ENCODE measurements at regions not wholly inside any gene's neighbourhood (a gene's known extent, or its start where the extent isn't known, plus 50 kb on each side); places are given as distances from the start of the nearest gene placed in this dataset.

- no peak for TF ChIP-seq SP1 (IDR thresholded peaks at IDR 0.05; ENCODE audit: low read depth)
- no peak for TF ChIP-seq ZFX (IDR thresholded peaks at IDR 0.05)
- TF ChIP-seq ZBTB33 (IDR thresholded peaks at IDR 0.05; ENCODE audit: extremely low read depth, insufficient replicate concordance, low read length), result no peak
Observed at GRCh38 chr4:4717692-4718091, 141.8 kb upstream of the MSX1 start (continued).

- H3K4me2 ChIP-seq (ENCODE audit: low read length), result no peak overlapping the region
- ATAC-seq (no peak), DNase-seq (ENCODE audit: low read depth, low spot score) (no peak)
- H3K36me3 ChIP-seq (ENCODE audit: control insufficient read depth in 1 of 2, insufficient read depth in 2 of 2, low read length in 2 of 2), result no peaks in the 10 kb centered on the region
- no peak overlapping the region for H3K9ac ChIP-seq (ENCODE audit: low read length)
- peaks cover 17 to 43% of the 10 kb centered on the region in 2 experiments for H3K4me1 ChIP-seq (ENCODE audit: control insufficient read depth in 1 of 2, insufficient read depth in 2 of 2, low read length in 2 of 2)
- intact Hi-C loops (cut with micrococcal nuclease), result no loop called here
- H3K9me2 ChIP-seq (ENCODE audit: insufficient read depth), result no peaks in the 10 kb centered on the region
- H3K9me3 ChIP-seq (ENCODE audit: control insufficient read depth in 1 of 2, insufficient read depth in 1 of 2, low read depth in 1 of 2, low read length in 2 of 2), result no peaks in the 10 kb centered on the region
- BruUV-seq (replicated peaks), result no TSS peak
- H3K4me3 ChIP-seq (replicated peaks in 1 of 2; ENCODE audit: low read depth in 1 of 2, low read length in 2 of 2), result no peak overlapping the region
- H3K79me2 ChIP-seq (ENCODE audit: insufficient read depth, low read length), result no peaks in the 10 kb centered on the region
- H2AFZ ChIP-seq (ENCODE audit: low read depth, low read length, poor library complexity, severe bottlenecking), result no peak overlapping the region
- no peaks in the 10 kb centered on the region for H4K20me1 ChIP-seq (ENCODE audit: insufficient read depth)
- CTCF ChIA-PET, result no interaction called here
- POLR2A ChIA-PET, result no interaction called here
- H3K27me3 ChIP-seq (ENCODE audit: insufficient read depth, low read length), result no peaks in the 10 kb centered on the region
- no peak overlapping the region for H3K27ac ChIP-seq (ENCODE audit: low read depth, low read length)
- RAD21 ChIA-PET (ENCODE audit: low non-redundant PET in 1 of 2, low total read pairs in 2 of 2, uncharacterized antibody in 2 of 2, unreplicated experiment in 2 of 2), result no interaction called here
- TF ChIP-seq REST (IDR thresholded peaks at IDR 0.05; ENCODE audit: low read depth) (no peak), POLR2AphosphoS5 (IDR thresholded peaks at IDR 0.05; ENCODE audit: low read depth, low read length) (no peak), ZBTB33 (IDR thresholded peaks at IDR 0.05; ENCODE audit: extremely low read depth, insufficient replicate concordance, low read length) (no peak), EZH2phosphoT487 (IDR thresholded peaks at IDR 0.05; ENCODE audit: borderline replicate concordance) (no peak), SRF (IDR thresholded peaks at IDR 0.05; ENCODE audit: low read depth) (no peak), CTCF (IDR thresholded peaks at IDR 0.05 in 2 of 3, conservative IDR thresholded peaks at IDR 0.05 in 1 of 3; ENCODE audit: borderline replicate concordance in 1 of 3, insufficient read depth in 1 of 3, low read depth in 2 of 3, low read length in 2 of 3) (no peak), YY1 (IDR thresholded peaks at IDR 0.05; ENCODE audit: extremely low read depth, insufficient replicate concordance, low read depth, low read length) (no peak), JUND (IDR thresholded peaks at IDR 0.05) (no peak), RAD21 (IDR thresholded peaks at IDR 0.05; ENCODE audit: low read depth) (no peak), ATF3 (IDR thresholded peaks at IDR 0.05) (no peak), POLR2A (IDR thresholded peaks at IDR 0.05; ENCODE audit: borderline replicate concordance, extremely low read depth, insufficient read depth, insufficient read length) (no peak), EGR1 (IDR thresholded peaks at IDR 0.05; ENCODE audit: low read depth) (no peak), ELF1 (IDR thresholded peaks at IDR 0.05; ENCODE audit: borderline replicate concordance, low read depth) (no peak), MAX (IDR thresholded peaks at IDR 0.05) (no peak), ZFX (IDR thresholded peaks at IDR 0.05) (no peak)
Observed at GRCh38 chr4:4714331-4714730, 145.1 kb upstream of the MSX1 start.
